Esophagus muscularis mucosa (tissue), 4 donors: ENCODE measurements at regions not wholly inside any gene's neighbourhood (a gene's known extent, or its start where the extent isn't known, plus 50 kb on each side); places are given as distances from the start of the nearest gene placed in this dataset.

Experiments used
- DNase-seq: peaks from one replicate; pipeline ENCODE4 v3.0.0-alpha.2; 2017; ENCODE audit errors: extremely low spot score
- H3K27ac ChIP-seq, 4 donors: fragments of 200-600 bp; sonication (generic); replicated peaks in 1 of 4; 1 replicate in 3 of 4; 2 replicates in 1 of 4; pipeline ENCODE4 v1.5.1; 2016 to 2019; ENCODE audit warnings: mild to moderate bottlenecking in 1 of 4
- H3K27me3 ChIP-seq, 4 donors: fragments of 200-600 bp; sonication (generic); one replicate each; pipeline versions ENCODE4 v1.5.1 to v1.6.0; 2016 to 2019
- H3K36me3 ChIP-seq, 4 donors: fragments of 200-600 bp; sonication (generic); one replicate each; pipeline ENCODE4 v1.5.1; 2016 to 2019
- H3K4me1 ChIP-seq, 4 donors: fragments of 200-600 bp; sonication (generic); one replicate each; pipeline ENCODE4 v1.5.1; 2016 to 2019
- H3K4me3 ChIP-seq, 4 donors: fragments of 200-600 bp; sonication (generic); 1 replicate in 2 of 4; 2 replicates in 2 of 4; pipeline ENCODE4 v1.5.1; 2016 to 2019; ENCODE audit warnings: mild to moderate bottlenecking in 4 of 4, moderate library complexity in 1 of 4
- H3K9me3 ChIP-seq, 4 donors: fragments of 200-600 bp; sonication (generic); 1 replicate in 3 of 4; 2 replicates in 1 of 4; pipeline ENCODE4 v1.5.1; 2016 to 2019
- CTCF ChIP-seq, 3 experiments: fragments of 200-600 bp in 2 of 3; fragments of 450-650 bp in 1 of 3; sonication (generic) in 2 of 3; IDR thresholded peaks; one replicate each; pipeline ENCODE4 v1.5.1; 2017 to 2019; ENCODE audit warnings: antibody characterized with exemption in 3 of 3, mild to moderate bottlenecking in 2 of 3, moderate library complexity in 1 of 3
- EP300 ChIP-seq: sonication (generic); formaldehyde crosslinking; IDR thresholded peaks from one replicate; pipeline ENCODE4 v1.6.1; 2017; ENCODE audit warnings: antibody characterized with exemption
- POLR2A ChIP-seq: fragments of 450-650 bp; IDR thresholded peaks from one replicate; pipeline ENCODE4 v1.6.1; 2017; ENCODE audit warnings: antibody characterized with exemption, moderate library complexity, mild to moderate bottlenecking, low read depth
- POLR2AphosphoS5 ChIP-seq, 2 donors: sonication (generic); formaldehyde crosslinking; IDR thresholded peaks; one replicate each; pipeline ENCODE4 v1.6.1; 2017; ENCODE audit warnings: antibody characterized with exemption in 2 of 2
- WGBS: methylation state at CpG from one replicate; pipeline ENCODE4 v1.1.5; 2018; 5-methylcytosine and 5-hydroxymethylcytosine counted together
- intact Hi-C: fragments of 100-400 bp; cut with DNase I; formaldehyde crosslinking; loops from one replicate; pipeline ENCODE4 v1.15.1; 2023

DNA sequence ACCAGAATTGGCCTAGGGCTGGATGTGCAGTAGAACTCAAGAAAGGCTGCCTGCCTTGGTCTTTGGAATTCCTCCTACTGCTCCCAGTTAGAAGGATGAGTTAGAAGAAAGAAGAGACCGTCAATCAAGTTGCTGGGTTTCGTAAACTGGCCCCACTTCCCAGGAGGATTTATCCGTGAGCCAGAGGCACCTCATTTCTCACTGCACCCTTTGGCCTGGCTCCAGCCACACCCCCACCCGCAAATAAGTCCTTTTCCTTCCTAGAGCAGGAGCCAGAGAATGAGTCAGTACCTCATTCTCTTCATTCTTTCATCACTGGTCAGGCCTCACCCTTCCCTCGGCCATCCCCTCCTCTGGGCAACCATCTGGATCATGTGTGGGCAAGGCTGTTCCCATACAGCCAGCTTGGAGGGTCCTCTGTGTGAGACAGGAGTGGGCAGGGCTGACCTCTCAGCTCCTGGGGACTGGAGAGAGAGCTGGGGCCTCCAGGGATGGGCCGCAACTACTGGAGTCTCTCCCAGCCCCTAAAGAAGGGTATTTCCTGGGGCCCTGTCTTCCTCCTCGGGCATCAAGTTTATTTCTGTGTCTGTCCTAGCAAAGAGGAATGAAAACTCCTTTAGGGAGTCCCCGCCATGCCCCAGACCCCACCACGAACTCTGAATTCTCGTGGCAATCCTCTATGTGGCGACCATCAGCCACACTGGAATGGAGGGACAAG is 87.2 kb upstream of the DUSP5 start:
- Histone ChIP-seq H3K9me3 (no peaks in the 10 kb centered on the region), H3K36me3 (no peaks in the 10 kb centered on the region), H3K4me1 (peaks cover 17 to 39% (median 34%) of the 10 kb centered on the region in 4 donors), H3K27me3 (no peaks in the 10 kb centered on the region), H3K27ac (peak overlapping the region in 3 of 4 donors; percentile 49 to 64 (median 56)), H3K4me3 (no peak overlapping the region)
- WGBS, result 56% methylated on average over 11 of the region's 11 CpGs
- no peak for DNase-seq
- TF ChIP-seq POLR2A, result no peak
- TF ChIP-seq POLR2AphosphoS5 (IDR thresholded peaks at IDR 0.05), result peak; percentile 6 to 66
- no peak for TF ChIP-seq CTCF (IDR thresholded peaks at IDR 0.05)
- intact Hi-C loops, result loop anchor here (5.0 kb wide), 2 partner anchors 53 to 87 kb away; partner anchors contain the start of gene DUSP5

GRCh38 chr10:110411047-110411410 is 86.7 kb upstream of the DUSP5 start:
- Histone ChIP-seq H3K4me1 (peaks cover 17 to 39% (median 34%) of the 10 kb centered on the region in 4 donors), H3K36me3 (no peaks in the 10 kb centered on the region), H3K4me3 (no peak overlapping the region), H3K27me3 (no peaks in the 10 kb centered on the region), H3K27ac (peak overlapping the region in 3 of 4 donors; percentile 49 to 64 (median 56)), H3K9me3 (no peaks in the 10 kb centered on the region)
- peak in 1 of 2 donors; percentile 26 for TF ChIP-seq POLR2AphosphoS5 (IDR thresholded peaks at IDR 0.05)
- no peak for TF ChIP-seq POLR2A
- no peak for TF ChIP-seq CTCF (IDR thresholded peaks at IDR 0.05)
- TF ChIP-seq EP300, result no peak
- WGBS, result 69% methylated on average over 9 of the region's 9 CpGs
- no peak for DNase-seq
- intact Hi-C loops, result loop anchor here (5.0 kb wide), 2 partner anchors 54 to 86 kb away; partner anchors contain the start of gene DUSP5

DNA sequence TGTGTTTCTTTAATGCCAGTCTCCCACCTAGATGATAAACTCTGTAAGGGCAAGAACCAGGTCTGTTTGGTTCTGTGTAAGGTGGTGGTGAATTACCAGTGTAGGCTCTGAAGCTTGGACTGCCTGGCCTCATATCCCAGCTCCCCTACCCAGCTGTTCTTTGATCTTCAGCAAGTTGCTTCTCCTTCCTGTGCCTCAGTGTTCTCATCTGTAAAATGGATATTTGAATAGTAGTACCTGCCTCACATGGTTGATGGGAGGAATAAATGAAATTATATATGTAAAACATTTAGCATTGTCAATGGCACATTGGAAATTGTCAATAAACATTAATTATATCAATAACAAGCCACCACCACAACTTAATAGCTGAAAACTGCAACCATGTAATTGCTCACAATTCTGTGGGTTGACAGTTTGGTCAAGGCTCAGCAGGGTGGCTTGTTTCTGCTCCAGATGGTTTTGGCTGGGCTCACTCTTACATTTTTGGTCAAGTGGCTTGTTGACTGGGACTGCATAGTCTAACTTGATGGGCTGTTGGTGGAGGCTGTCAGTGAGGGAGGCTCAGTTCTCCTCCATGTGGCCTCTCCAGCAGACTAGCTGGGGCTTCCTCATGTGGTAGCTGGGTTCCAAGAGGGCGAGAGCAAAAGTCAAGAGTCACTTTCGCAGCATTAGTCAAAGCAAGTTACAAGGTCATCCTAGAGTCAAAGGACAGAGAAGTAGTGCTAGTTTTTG is 84.5 kb upstream of the DUSP5 start:
- 100% methylated on average over 1 of the region's 2 CpGs for WGBS
- TF ChIP-seq CTCF (IDR thresholded peaks at IDR 0.05), result no peak
- TF ChIP-seq POLR2AphosphoS5 (IDR thresholded peaks at IDR 0.05), result no peak
- no peak for TF ChIP-seq EP300
- no peak for TF ChIP-seq POLR2A
- no peak for DNase-seq
- intact Hi-C loops, result loop anchor here (5.0 kb wide), 2 partner anchors 56 to 84 kb away; partner anchors contain the start of gene DUSP5
- Histone ChIP-seq H3K4me1 (peaks cover 17 to 31% (median 26%) of the 10 kb centered on the region in 4 donors), H3K9me3 (no peaks in the 10 kb centered on the region), H3K27me3 (no peaks in the 10 kb centered on the region), H3K4me3 (no peak overlapping the region), H3K36me3 (no peaks in the 10 kb centered on the region), H3K27ac (no peak overlapping the region)

DNA sequence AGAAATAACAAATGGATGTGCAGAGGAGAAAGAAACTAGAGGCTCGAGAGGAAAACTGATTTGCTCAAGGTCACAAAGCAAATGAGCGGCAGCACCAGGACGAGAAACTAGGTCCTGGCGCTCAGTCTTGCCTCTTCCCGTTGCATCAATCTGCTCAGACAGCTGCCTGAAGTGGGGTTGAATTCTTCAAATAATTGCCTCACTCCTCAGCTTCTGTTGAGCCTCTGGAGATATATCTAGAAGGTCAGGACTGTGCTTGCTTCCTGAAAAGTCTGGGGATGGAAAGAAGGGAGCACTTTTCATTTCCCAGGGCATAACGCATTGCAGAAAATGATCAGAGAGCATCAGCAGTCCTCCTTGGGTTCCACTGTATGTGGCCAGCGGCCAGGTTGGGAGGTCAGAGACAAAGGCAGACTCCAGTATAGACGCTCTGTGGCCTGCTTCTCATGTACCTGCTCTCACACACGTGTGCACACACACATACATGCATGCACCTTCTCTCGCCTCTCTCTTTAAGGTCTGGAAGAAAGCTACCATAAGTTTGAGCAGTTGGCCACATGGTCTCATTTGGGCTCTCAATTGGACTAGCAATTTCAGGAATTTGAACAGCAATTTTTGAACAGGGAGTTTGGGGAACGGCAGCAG is 83.7 kb upstream of the DUSP5 start:
- TF ChIP-seq EP300, result no peak
- TF ChIP-seq POLR2A, result no peak
- no peak for TF ChIP-seq CTCF (IDR thresholded peaks at IDR 0.05)
- no peak for TF ChIP-seq POLR2AphosphoS5 (IDR thresholded peaks at IDR 0.05)
- DNase-seq, result no peak
- no peak overlapping the region for H3K27ac ChIP-seq
- no peaks in the 10 kb centered on the region for H3K27me3 ChIP-seq
- H3K9me3 ChIP-seq, result no peaks in the 10 kb centered on the region
- H3K4me3 ChIP-seq, result no peak overlapping the region
- H3K36me3 ChIP-seq, result no peaks in the 10 kb centered on the region
- 82% methylated on average over 11 of the region's 11 CpGs for whole genome bisulfite sequencing
- intact Hi-C loops, result loop anchor here (5.0 kb wide), 2 partner anchors 57 to 83 kb away; partner anchors contain the start of gene DUSP5
- H3K4me1 ChIP-seq, result peaks cover 17 to 22% (median 20%) of the 10 kb centered on the region in 4 donors
